ENCODE measurements at regions not wholly inside any gene's neighbourhood (a gene's known extent, or its start where the extent isn't known, plus 50 kb on each side); places are given as distances from the start of the nearest gene placed in this dataset.

GRCh38 chr11:23288003-23288783 is 427.9 kb upstream of the CCDC179 start:
- ChIA-PET POLR2A (ENCODE audit: low non-redundant PET) (interaction anchor here (0.6 kb wide), 1 partner anchor 319 kb away, joined by 3 read pairs; no protein-coding TSS in a partner anchor), CTCF (no interaction called here)
- TF ChIP-seq, protein P1, sequence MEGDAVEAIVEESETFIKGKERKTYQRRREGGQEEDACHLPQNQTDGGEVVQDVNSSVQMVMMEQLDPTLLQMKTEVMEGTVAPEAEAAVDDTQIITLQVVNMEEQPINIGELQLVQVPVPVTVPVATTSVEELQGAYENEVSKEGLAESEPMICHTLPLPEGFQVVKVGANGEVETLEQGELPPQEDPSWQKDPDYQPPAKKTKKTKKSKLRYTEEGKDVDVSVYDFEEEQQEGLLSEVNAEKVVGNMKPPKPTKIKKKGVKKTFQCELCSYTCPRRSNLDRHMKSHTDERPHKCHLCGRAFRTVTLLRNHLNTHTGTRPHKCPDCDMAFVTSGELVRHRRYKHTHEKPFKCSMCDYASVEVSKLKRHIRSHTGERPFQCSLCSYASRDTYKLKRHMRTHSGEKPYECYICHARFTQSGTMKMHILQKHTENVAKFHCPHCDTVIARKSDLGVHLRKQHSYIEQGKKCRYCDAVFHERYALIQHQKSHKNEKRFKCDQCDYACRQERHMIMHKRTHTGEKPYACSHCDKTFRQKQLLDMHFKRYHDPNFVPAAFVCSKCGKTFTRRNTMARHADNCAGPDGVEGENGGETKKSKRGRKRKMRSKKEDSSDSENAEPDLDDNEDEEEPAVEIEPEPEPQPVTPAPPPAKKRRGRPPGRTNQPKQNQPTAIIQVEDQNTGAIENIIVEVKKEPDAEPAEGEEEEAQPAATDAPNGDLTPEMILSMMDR (conservative IDR thresholded peaks at IDR 0.05; ENCODE audit: low read depth): no peak
- H3K27ac ChIP-seq: no peak overlapping the region
- DNase-seq (ENCODE audit: low spot score): no peak

DNA sequence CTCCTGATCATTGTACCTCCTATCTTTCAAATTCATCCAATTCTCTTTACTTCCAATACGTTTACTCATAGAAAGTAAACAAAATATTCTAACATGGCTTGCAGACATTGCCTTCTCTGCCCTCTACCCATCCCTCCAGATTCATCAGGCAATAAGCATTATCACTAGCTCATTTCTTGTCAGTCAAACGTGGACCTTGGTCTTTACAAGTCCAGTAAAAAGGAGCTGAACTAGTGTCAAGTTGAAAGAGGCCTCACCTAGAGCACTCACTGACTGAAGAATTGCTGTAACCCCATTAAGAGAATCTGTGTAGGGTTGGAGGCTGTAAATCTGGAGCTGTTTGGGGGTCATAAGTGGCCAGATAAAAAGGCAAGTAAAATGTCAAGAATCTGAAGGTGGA is 435.0 kb upstream of the CCDC179 start:
- H3K27ac ChIP-seq: no peak overlapping the region
- CTCF ChIA-PET: no interaction called here
- TF ChIP-seq, protein P1 (conservative IDR thresholded peaks at IDR 0.05; ENCODE audit: low read depth): no peak
- no peak for DNase-seq (ENCODE audit: low spot score)
- POLR2A ChIA-PET (ENCODE audit: low non-redundant PET): no interaction called here

GRCh38 chr11:23308041-23308440 is 447.8 kb upstream of the CCDC179 start:
- ChIA-PET CTCF (no interaction called here), POLR2A (ENCODE audit: low non-redundant PET) (no interaction called here)
- TF ChIP-seq, protein P1 (conservative IDR thresholded peaks at IDR 0.05; ENCODE audit: low read depth): no peak
- no peak overlapping the region for H3K27ac ChIP-seq
- no peak for DNase-seq (ENCODE audit: low spot score)

GRCh38 chr11:23310276-23310675 is 450.0 kb upstream of the CCDC179 start:
- TF ChIP-seq, protein P1 (conservative IDR thresholded peaks at IDR 0.05; ENCODE audit: low read depth): no peak
- POLR2A ChIA-PET (ENCODE audit: low non-redundant PET): no interaction called here
- no peak overlapping the region for H3K27ac ChIP-seq
- DNase-seq (ENCODE audit: low spot score): no peak
- CTCF ChIA-PET: no interaction called here

DNA sequence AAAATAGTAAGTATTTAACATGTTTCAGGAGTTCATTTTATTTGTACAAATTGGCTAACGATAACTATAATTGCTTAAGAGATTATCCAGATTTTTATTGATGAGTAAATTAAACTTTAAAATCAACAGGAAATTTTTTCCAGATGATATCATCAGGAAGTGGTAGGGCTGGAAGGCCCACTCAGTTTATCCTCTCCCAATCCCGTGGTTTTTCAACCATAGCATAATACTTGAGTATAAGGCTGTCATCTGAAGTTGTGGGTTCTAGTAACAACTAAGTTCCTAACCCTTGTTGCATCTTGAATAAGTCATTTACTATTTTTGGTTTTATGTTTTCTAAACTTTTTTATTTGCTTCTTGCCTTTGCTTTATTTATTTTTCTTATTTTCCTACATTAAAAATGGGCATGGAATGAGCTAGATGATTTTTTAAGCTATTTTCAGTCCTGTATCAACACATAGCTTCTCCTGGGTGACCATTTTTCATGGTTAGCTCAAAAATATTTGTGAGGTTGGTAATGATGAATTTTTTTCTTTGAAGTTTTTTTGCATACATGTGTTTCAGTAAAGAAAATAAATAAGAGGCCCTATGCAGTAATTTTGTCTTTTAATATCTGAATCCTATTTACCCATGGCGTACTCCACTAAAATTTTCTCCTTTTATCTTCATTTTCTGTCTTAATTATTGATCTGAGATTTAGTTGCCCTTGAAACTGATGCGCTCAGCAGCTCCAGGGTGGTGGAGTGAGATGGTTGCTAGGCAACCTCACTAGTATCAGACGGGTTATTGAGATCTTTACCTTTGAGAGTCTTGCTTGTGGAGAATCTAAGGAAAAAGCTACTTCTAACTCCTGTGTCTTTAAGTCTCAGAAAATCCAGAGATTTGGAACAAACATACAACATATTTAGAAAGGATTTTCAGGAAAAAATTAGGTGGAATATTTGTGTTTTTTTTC is 452.0 kb upstream of the CCDC179 start:
- H3K27ac ChIP-seq: no peak overlapping the region
- TF ChIP-seq, protein P1 (conservative IDR thresholded peaks at IDR 0.05; ENCODE audit: low read depth): no peak
- POLR2A ChIA-PET (ENCODE audit: low non-redundant PET): no interaction called here
- CTCF ChIA-PET: interaction anchor here (0.6 kb wide), 1 partner anchor 1162 kb away, joined by 4 read pairs; no protein-coding TSS in a partner anchor
- no peak for DNase-seq (ENCODE audit: low spot score)

GRCh38 chr11:23313001-23313400 is 452.7 kb upstream of the CCDC179 start:
- no peak overlapping the region for H3K27ac ChIP-seq
- ChIA-PET POLR2A (ENCODE audit: low non-redundant PET) (no interaction called here), CTCF (no interaction called here)
- DNase-seq (ENCODE audit: low spot score): no peak
- TF ChIP-seq, protein P1 (conservative IDR thresholded peaks at IDR 0.05; ENCODE audit: low read depth): no peak

Measured in RWPE1 (cell line).